Stomach (tissue), 4 donors: ENCODE measurements at regions not wholly inside any gene's neighbourhood (a gene's known extent, or its start where the extent isn't known, plus 50 kb on each side); places are given as distances from the start of the nearest gene placed in this dataset.

ENCODE experiments used
- CTCF ChIP-seq, 7 experiments: fragments of 450-650 bp in 4 of 7; fragments of 200-600 bp in 3 of 7; sonication (generic) in 3 of 7; IDR thresholded peaks; one replicate each; pipeline ENCODE4 v1.5.1; 2016 to 2019; ENCODE audit warnings: antibody characterized with exemption in 7 of 7, control low read depth in 2 of 7, mild to moderate bottlenecking in 1 of 7
- POLR2A ChIP-seq, 4 donors: fragments of 450-650 bp; IDR thresholded peaks; one replicate each; pipeline ENCODE4 v1.6.1; 2016; ENCODE audit warnings: antibody characterized with exemption in 4 of 4, control low read depth in 2 of 4, mild to moderate bottlenecking in 1 of 4, moderate library complexity in 1 of 4

DNA sequence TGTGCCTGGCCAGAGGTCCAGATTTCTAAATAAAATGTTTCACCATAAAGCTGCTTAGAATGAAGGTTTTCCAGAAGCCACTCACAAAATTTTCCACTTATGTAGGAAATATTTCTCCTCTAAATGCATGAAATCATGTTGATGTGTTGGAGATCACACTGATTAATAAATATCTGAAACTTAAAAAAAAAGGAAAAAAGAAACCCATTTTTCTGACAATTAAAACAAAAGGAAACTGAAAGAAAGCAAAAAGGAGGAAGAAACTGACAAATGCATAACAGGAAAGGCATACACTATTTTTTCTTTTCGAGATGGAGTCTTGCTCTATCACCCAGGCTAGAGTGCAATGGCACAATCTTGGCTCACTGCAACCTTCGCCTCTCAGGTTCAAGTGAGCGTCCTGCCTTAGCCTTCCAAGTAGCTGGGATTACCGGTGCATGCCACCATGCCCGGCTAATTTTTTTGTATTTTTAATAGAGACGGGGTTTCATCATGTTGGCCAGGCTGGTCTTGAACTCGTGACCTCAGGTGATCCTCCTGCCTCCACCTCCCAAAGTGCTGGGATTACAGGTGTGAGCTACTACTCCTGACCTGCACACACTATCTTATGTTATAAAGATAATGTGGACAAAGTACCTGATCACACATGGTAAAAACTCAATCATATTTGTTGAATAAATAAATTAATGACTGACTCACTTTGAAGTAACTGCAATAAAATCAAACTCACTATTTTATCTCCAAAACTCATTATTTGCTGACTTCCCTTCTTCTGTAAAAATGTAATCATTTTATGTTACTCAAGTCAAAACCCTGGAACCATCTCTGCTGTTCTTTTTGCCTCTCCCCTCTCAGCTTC, 149.8 kb upstream of the NR5A2 start:
- TF ChIP-seq CTCF (IDR thresholded peaks at IDR 0.05) (no peak), POLR2A (IDR thresholded peaks at IDR 0.05) (no peak)
